OCI-LY7 (cell line): ENCODE measurements at regions not wholly inside any gene's neighbourhood (a gene's known extent, or its start where the extent isn't known, plus 50 kb on each side); places are given as distances from the start of the nearest gene placed in this dataset.

Source experiments
- BruUV-seq: library from RNA; stranded (reverse); fragments of 400-500 nt; replicated peaks from 2 replicates; lab custom pipeline; 2021; lab: Mats Ljungman, UMichigan
- CTCF ChIA-PET: fragments of 300-600 bp; sonication (Branson Sonifier 250); formaldehyde crosslinking; loops from one replicate; lab custom pipeline; 2022; ENCODE audit warnings: antibody characterized with exemption; ENCODE audit not compliant: unreplicated experiment; lab: Charles Lee
- POLR2A ChIA-PET: fragments of 300-600 bp; sonication (Branson Sonifier 250); formaldehyde crosslinking; loops from one replicate; lab custom pipeline; 2022; ENCODE audit warnings: antibody characterized with exemption; lab: Charles Lee
- DNase-seq: peaks from one replicate; pipeline ENCODE4 v3.0.0-alpha.2; 2015; ENCODE audit warnings: low spot score
- H2AFZ ChIP-seq: fragments of 200-600 bp; sonication (generic), shearing (Covaris generic); 2 replicates; pipeline ENCODE4 v1.6.1; 2014; ENCODE audit warnings: mild to moderate bottlenecking, antibody characterized with exemption, low read length, moderate library complexity
- H3K27ac ChIP-seq: fragments of 200-600 bp; sonication (generic); 2 replicates; pipeline ENCODE4 v1.5.1; 2014; ENCODE audit warnings: mixed run types, low read depth, mild to moderate bottlenecking, moderate library complexity, low read length, inconsistent platforms; ENCODE audit not compliant: poor library complexity, severe bottlenecking
- H3K36me3 ChIP-seq: fragments of 200-600 bp; sonication (generic); 2 replicates; pipeline ENCODE4 v1.6.1; 2014; ENCODE audit warnings: mild to moderate bottlenecking, antibody characterized with exemption, low read length, moderate library complexity, mixed read lengths; ENCODE audit not compliant: insufficient read depth
- H3K4me1 ChIP-seq: fragments of 200-600 bp; sonication (generic); 2 replicates; pipeline ENCODE4 v1.5.1; 2014; ENCODE audit warnings: mild to moderate bottlenecking, low read length; ENCODE audit not compliant: insufficient read depth, poor library complexity, severe bottlenecking
- H3K4me2 ChIP-seq: fragments of 200-600 bp; sonication (generic); 2 replicates; pipeline ENCODE4 v1.6.1; 2014; ENCODE audit warnings: mild to moderate bottlenecking, low read length
- H3K4me3 ChIP-seq: fragments of 200-600 bp; sonication (generic); 2 replicates; pipeline ENCODE4 v1.5.1; 2014; ENCODE audit warnings: mild to moderate bottlenecking, low read depth, low read length; ENCODE audit not compliant: poor library complexity, severe bottlenecking
- H3K79me2 ChIP-seq: fragments of 200-600 bp; sonication (generic); 2 replicates; pipeline ENCODE4 v1.6.1; 2016; ENCODE audit warnings: low read depth, mild to moderate bottlenecking, low read length, moderate library complexity, mixed read lengths; ENCODE audit not compliant: insufficient read depth
- H3K9me2 ChIP-seq: fragments of 200-600 bp; sonication (generic); 2 replicates; pipeline ENCODE4 v1.6.1; 2016; ENCODE audit warnings: mild to moderate bottlenecking, low read length, mixed read lengths; ENCODE audit not compliant: insufficient read depth
- H3K9me3 ChIP-seq: fragments of 200-600 bp; sonication (generic); 2 replicates; pipeline ENCODE4 v1.6.1; 2014; ENCODE audit warnings: mild to moderate bottlenecking, mixed run types, low read length, mixed read lengths
- H4K20me1 ChIP-seq: fragments of 200-600 bp; sonication (generic); 2 replicates; pipeline ENCODE4 v1.6.1; 2014; ENCODE audit warnings: mild to moderate bottlenecking, antibody characterized with exemption, low read length, moderate library complexity, mixed read lengths; ENCODE audit not compliant: insufficient read depth
- CTCF ChIP-seq: fragments of 200-600 bp; sonication (generic); conservative IDR thresholded peaks from 2 replicates; pipeline ENCODE4 v1.5.1; 2014; ENCODE audit warnings: mild to moderate bottlenecking, antibody characterized with exemption, low read length, moderate library complexity, mixed read lengths
- EZH2phosphoT487 ChIP-seq: fragments of 200-600 bp; sonication (generic); IDR thresholded peaks from 2 replicates; pipeline ENCODE4 v1.6.1; 2018; ENCODE audit warnings: low read depth, borderline replicate concordance, mild to moderate bottlenecking, mixed run types, antibody characterized with exemption, low read length, moderate library complexity, mixed read lengths
- intact Hi-C: fragments of 100-400 bp; cut with micrococcal nuclease; formaldehyde crosslinking; loops from one replicate; pipeline ENCODE4 v1.10.0; 2022; ENCODE audit not compliant: unreplicated experiment

GRCh38 chr3:106014518-106014917, 145.7 kb upstream of the CBLB start:
- no peak for TF ChIP-seq EZH2phosphoT487
- no peak for TF ChIP-seq CTCF
- H3K79me2 ChIP-seq, result no peaks in the 10 kb centered on the region
- H3K9me3 ChIP-seq, result no peaks in the 10 kb centered on the region
- H3K9me2 ChIP-seq, result no peaks in the 10 kb centered on the region
- H3K4me3 ChIP-seq, result no peak overlapping the region
- no peak for DNase-seq
- H2AFZ ChIP-seq, result peak overlapping the region; percentile 56
- H3K36me3 ChIP-seq, result no peaks in the 10 kb centered on the region
- POLR2A ChIA-PET, result interaction anchor here (0.5 to 1.7 kb wide), 6 partner anchors 10 to 26 kb away, joined by 3 to 5 read pairs (median 4); no protein-coding TSS in a partner anchor
- intact Hi-C loops, result no loop called here
- no peak overlapping the region for H3K27ac ChIP-seq
- H3K4me2 ChIP-seq, result peak overlapping the region; percentile 24; the same call in 1 of the 2 replicates
- H4K20me1 ChIP-seq, result no peaks in the 10 kb centered on the region
- CTCF ChIA-PET, result no interaction called here
- no TSS peak for BruUV-seq
- peaks cover 4% of the 10 kb centered on the region for H3K4me1 ChIP-seq

- POLR2A ChIA-PET, result interaction anchor here (0.5 to 1.7 kb wide), 4 partner anchors 10 to 22 kb away, joined by 3 to 5 read pairs (median 4); no protein-coding TSS in a partner anchor
- H3K79me2 ChIP-seq, result no peaks in the 10 kb centered on the region
- H3K27ac ChIP-seq, result no peak overlapping the region
- H2AFZ ChIP-seq, result peak overlapping the region; percentile 56
- H3K4me1 ChIP-seq, result peaks cover 4% of the 10 kb centered on the region
- TF ChIP-seq CTCF, result no peak
- TF ChIP-seq EZH2phosphoT487, result no peak
- no peak overlapping the region for H3K4me3 ChIP-seq
- no peak for DNase-seq
- intact Hi-C loops, result no loop called here
- no TSS peak for BruUV-seq
- peak overlapping the region; percentile 24; the same call in 1 of the 2 replicates for H3K4me2 ChIP-seq
- no peaks in the 10 kb centered on the region for H4K20me1 ChIP-seq
- no peaks in the 10 kb centered on the region for H3K36me3 ChIP-seq
- CTCF ChIA-PET, result no interaction called here
- no peaks in the 10 kb centered on the region for H3K9me2 ChIP-seq
- H3K9me3 ChIP-seq, result no peaks in the 10 kb centered on the region
Measured at GRCh38 chr3:106014971-106015370, 146.2 kb upstream of the CBLB start.

- intact Hi-C loops, result no loop called here
- no peaks in the 10 kb centered on the region for H4K20me1 ChIP-seq
- H3K36me3 ChIP-seq, result no peaks in the 10 kb centered on the region
- H3K27ac ChIP-seq, result no peak overlapping the region
- H3K4me1 ChIP-seq, result peaks cover 4% of the 10 kb centered on the region
- no peak overlapping the region for H3K4me3 ChIP-seq
- ChIA-PET POLR2A (interaction anchor here (0.6 to 0.9 kb wide), 2 partner anchors 9 to 1717 kb away, joined by 3 read pairs; no protein-coding TSS in a partner anchor), CTCF (no interaction called here)
- no peak overlapping the region for H2AFZ ChIP-seq
- no peak overlapping the region for H3K4me2 ChIP-seq
- no TSS peak for BruUV-seq
- no peaks in the 10 kb centered on the region for H3K79me2 ChIP-seq
- DNase-seq, result no peak
- TF ChIP-seq EZH2phosphoT487 (no peak), CTCF (no peak)
- H3K9me3 ChIP-seq, result no peaks in the 10 kb centered on the region
- no peaks in the 10 kb centered on the region for H3K9me2 ChIP-seq
Measured at GRCh38 chr3:106018102-106018501, 149.3 kb upstream of the CBLB start.
